GM23338 (cell line): ENCODE measurements at regions not wholly inside any gene's neighbourhood (a gene's known extent, or its start where the extent isn't known, plus 50 kb on each side); places are given as distances from the start of the nearest gene placed in this dataset.

Source experiments
- CREB1 ChIP-seq: fragments of 250-450 bp; sonication (Bioruptor Pico); IDR thresholded peaks from 2 replicates; pipeline ENCODE4 v1.5.0; 2020; ENCODE audit warnings: low read depth, mild to moderate bottlenecking, moderate library complexity
- CTCF ChIP-seq, 2 experiments: fragments of 200-600 bp in 1 of 2; sonication (generic) in 1 of 2; conservative IDR thresholded peaks; 2 replicates each; pipeline versions ENCODE4 v1.5.1 to v1.6.1; 2016 to 2017; ENCODE audit warnings: antibody characterized with exemption in 2 of 2, low read depth in 2 of 2, mild to moderate bottlenecking in 2 of 2, moderate library complexity in 1 of 2
- ETS1 ChIP-seq: IDR thresholded peaks from 2 replicates; pipeline ENCODE4 v1.6.1; 2016; ENCODE audit warnings: antibody characterized with exemption
- EZH2 ChIP-seq: fragments of 200-600 bp; sonication (generic); IDR thresholded peaks from one replicate; pipeline ENCODE4 v1.8.0; 2017; ENCODE audit warnings: antibody characterized with exemption, mild to moderate bottlenecking, low read depth; ENCODE audit not compliant: unreplicated experiment
- EZH2phosphoT487 ChIP-seq: fragments of 200-600 bp; sonication (generic); IDR thresholded peaks from one replicate; pipeline ENCODE4 v1.8.1; 2018; ENCODE audit warnings: antibody characterized with exemption; ENCODE audit not compliant: unreplicated experiment
- POLR2AphosphoS5 ChIP-seq: IDR thresholded peaks from 2 replicates; pipeline ENCODE4 v1.6.1; 2016; ENCODE audit warnings: antibody characterized with exemption, low read depth
- REST ChIP-seq: IDR thresholded peaks from one replicate; pipeline ENCODE4 v1.6.1; 2018; ENCODE audit warnings: antibody characterized with exemption; ENCODE audit not compliant: unreplicated experiment
- STAT1 ChIP-seq: IDR thresholded peaks from one replicate; pipeline ENCODE4 v1.6.1; 2016; ENCODE audit warnings: antibody characterized with exemption; ENCODE audit not compliant: unreplicated experiment

- TF ChIP-seq CTCF (conservative IDR thresholded peaks at IDR 0.05; ENCODE audit: low read depth in 2 of 2) (no peak), EZH2 (no peak), EZH2phosphoT487 (no peak), REST (no peak), ETS1 (no peak), POLR2AphosphoS5 (no peak), STAT1 (no peak), CREB1 (no peak)
Observed at GRCh38 chr1:14367451-14367850, 231.0 kb upstream of the KAZN start.
